Keratinocyte (primary cell): ENCODE measurements at regions not wholly inside any gene's neighbourhood (a gene's known extent, or its start where the extent isn't known, plus 50 kb on each side); places are given as distances from the start of the nearest gene placed in this dataset.

Experiments used
- DNase-seq: peaks from one replicate; pipeline ENCODE4 v3.0.0-alpha.2; 2011; ENCODE audit warnings: low read depth, missing footprints, low spot score
- FAIRE-seq: peaks from 2 replicates; lab custom pipeline; 2011; peaks lifted over from hg19 to GRCh38; lab: Jason Lieb, UNC
- H2AFZ ChIP-seq: 2 replicates; pipeline ENCODE4 v1.6.0; 2012; ENCODE audit warnings: low read length, control low read depth, inconsistent platforms; ENCODE audit not compliant: control insufficient read depth
- H3K27ac ChIP-seq: 2 replicates; pipeline ENCODE4 v1.5.1; 2011; ENCODE audit warnings: low read length; ENCODE audit not compliant: control insufficient read depth, insufficient read depth
- H3K27me3 ChIP-seq: 3 replicates; pipeline ENCODE4 v1.6.0; 2011; ENCODE audit warnings: low read length; ENCODE audit not compliant: control insufficient read depth, insufficient read depth; ENCODE audit errors: extremely low read depth
- H3K36me3 ChIP-seq, 2 experiments: 2 replicates in 1 of 2; 3 replicates in 1 of 2; pipeline ENCODE4 v1.5.1; 2011; ENCODE audit warnings: low read length in 2 of 2, mild to moderate bottlenecking in 1 of 2; ENCODE audit not compliant: control insufficient read depth in 2 of 2, insufficient read depth in 2 of 2; ENCODE audit errors: extremely low read depth in 1 of 2
- H3K4me1 ChIP-seq: 3 replicates; pipeline ENCODE4 v1.5.1; 2011; ENCODE audit warnings: low read length; ENCODE audit not compliant: control insufficient read depth, insufficient read depth; ENCODE audit errors: extremely low read depth
- H3K4me2 ChIP-seq: 3 replicates; pipeline ENCODE4 v1.6.0; 2011; ENCODE audit warnings: low read depth, low read length; ENCODE audit not compliant: control insufficient read depth, insufficient read depth; ENCODE audit errors: extremely low read depth
- H3K4me3 ChIP-seq, 3 experiments: fragments of 200-600 bp in 1 of 3; sonication (generic) in 1 of 3; 2 replicates in 2 of 3; 3 replicates in 1 of 3; pipeline ENCODE4 v1.5.1; 2011 to 2016; ENCODE audit warnings: low read length in 3 of 3, mild to moderate bottlenecking in 3 of 3, control low read depth in 2 of 3, inconsistent platforms in 1 of 3, low read depth in 1 of 3, mixed read lengths in 1 of 3, mixed run types in 1 of 3, moderate library complexity in 1 of 3; ENCODE audit not compliant: control insufficient read depth in 2 of 3, insufficient read depth in 2 of 3; ENCODE audit errors: extremely low read depth in 1 of 3
- H3K79me2 ChIP-seq: 2 replicates; pipeline ENCODE4 v1.6.0; 2012; ENCODE audit warnings: low read length; ENCODE audit not compliant: control insufficient read depth, insufficient read depth
- H3K9ac ChIP-seq: 3 replicates; pipeline ENCODE4 v1.6.0; 2011; ENCODE audit warnings: low read length; ENCODE audit not compliant: control insufficient read depth, insufficient read depth; ENCODE audit errors: extremely low read depth
- H3K9me1 ChIP-seq: 3 replicates; pipeline ENCODE4 v1.6.0; 2011; ENCODE audit warnings: low read length; ENCODE audit not compliant: control insufficient read depth, insufficient read depth; ENCODE audit errors: extremely low read depth
- H3K9me3 ChIP-seq: 2 replicates; pipeline ENCODE4 v1.5.1; 2012; ENCODE audit warnings: low read depth, low read length; ENCODE audit not compliant: control insufficient read depth
- H4K20me1 ChIP-seq: 3 replicates; pipeline ENCODE4 v1.6.0; 2011; ENCODE audit warnings: low read length; ENCODE audit not compliant: control insufficient read depth, insufficient read depth; ENCODE audit errors: extremely low read depth
- EZH2 ChIP-seq: IDR thresholded peaks from one replicate; pipeline ENCODE4 v1.6.1; 2012; ENCODE audit warnings: inconsistent platforms, mild to moderate bottlenecking, low read length, moderate library complexity
- dilution Hi-C: fragments of 300-500 bp; cut with MboI; formaldehyde crosslinking; loops from one replicate; pipeline ENCODE4 v1.7.0; 2020; ENCODE audit warnings: low sequenced_read_pairs; ENCODE audit not compliant: extremely low pct_ligation_motif_present
- TF ChIP-seq, protein P1 (sequence below), 3 experiments: IDR thresholded peaks in 1 of 3; conservative IDR thresholded peaks in 1 of 3; optimal IDR thresholded peaks in 1 of 3; 2 replicates in 2 of 3; 3 replicates in 1 of 3; pipeline versions ENCODE3 to v1.5.1; 2011; ENCODE audit warnings: low read length in 3 of 3, mild to moderate bottlenecking in 3 of 3, moderate library complexity in 2 of 3, control low read depth in 1 of 3, inconsistent platforms in 1 of 3; ENCODE audit not compliant: insufficient read depth in 2 of 3; ENCODE audit errors: extremely low read depth in 1 of 3

GRCh38 chr20:60749804-60750602 lies 502.1 kb upstream of the CDH4 start:
- H3K9me1 ChIP-seq = no peaks in the 10 kb centered on the region
- no peak overlapping the region for H2AFZ ChIP-seq
- DNase-seq (no peak), FAIRE-seq (no peak)
- H3K9me3 ChIP-seq = no peaks in the 10 kb centered on the region
- H3K4me1 ChIP-seq = no peaks in the 10 kb centered on the region
- H3K4me3 ChIP-seq = no peak overlapping the region
- H3K4me2 ChIP-seq = no peak overlapping the region
- dilution Hi-C loops = no loop called here
- no peak overlapping the region for H3K27ac ChIP-seq
- H3K27me3 ChIP-seq = no peaks in the 10 kb centered on the region
- H3K79me2 ChIP-seq = no peaks in the 10 kb centered on the region
- TF ChIP-seq EZH2 = no peak
- TF ChIP-seq, protein P1, sequence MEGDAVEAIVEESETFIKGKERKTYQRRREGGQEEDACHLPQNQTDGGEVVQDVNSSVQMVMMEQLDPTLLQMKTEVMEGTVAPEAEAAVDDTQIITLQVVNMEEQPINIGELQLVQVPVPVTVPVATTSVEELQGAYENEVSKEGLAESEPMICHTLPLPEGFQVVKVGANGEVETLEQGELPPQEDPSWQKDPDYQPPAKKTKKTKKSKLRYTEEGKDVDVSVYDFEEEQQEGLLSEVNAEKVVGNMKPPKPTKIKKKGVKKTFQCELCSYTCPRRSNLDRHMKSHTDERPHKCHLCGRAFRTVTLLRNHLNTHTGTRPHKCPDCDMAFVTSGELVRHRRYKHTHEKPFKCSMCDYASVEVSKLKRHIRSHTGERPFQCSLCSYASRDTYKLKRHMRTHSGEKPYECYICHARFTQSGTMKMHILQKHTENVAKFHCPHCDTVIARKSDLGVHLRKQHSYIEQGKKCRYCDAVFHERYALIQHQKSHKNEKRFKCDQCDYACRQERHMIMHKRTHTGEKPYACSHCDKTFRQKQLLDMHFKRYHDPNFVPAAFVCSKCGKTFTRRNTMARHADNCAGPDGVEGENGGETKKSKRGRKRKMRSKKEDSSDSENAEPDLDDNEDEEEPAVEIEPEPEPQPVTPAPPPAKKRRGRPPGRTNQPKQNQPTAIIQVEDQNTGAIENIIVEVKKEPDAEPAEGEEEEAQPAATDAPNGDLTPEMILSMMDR (optimal IDR thresholded peaks at IDR 0.05 in 1 of 3, IDR thresholded peaks at IDR 0.05 in 1 of 3, conservative IDR thresholded peaks at IDR 0.05 in 1 of 3; ENCODE audit: extremely low read depth in 1 of 3, insufficient read depth in 2 of 3, low read length in 3 of 3) = no peak
- no peak overlapping the region for H3K9ac ChIP-seq
- H3K36me3 ChIP-seq = no peaks in the 10 kb centered on the region
- H4K20me1 ChIP-seq = no peaks in the 10 kb centered on the region

DNA sequence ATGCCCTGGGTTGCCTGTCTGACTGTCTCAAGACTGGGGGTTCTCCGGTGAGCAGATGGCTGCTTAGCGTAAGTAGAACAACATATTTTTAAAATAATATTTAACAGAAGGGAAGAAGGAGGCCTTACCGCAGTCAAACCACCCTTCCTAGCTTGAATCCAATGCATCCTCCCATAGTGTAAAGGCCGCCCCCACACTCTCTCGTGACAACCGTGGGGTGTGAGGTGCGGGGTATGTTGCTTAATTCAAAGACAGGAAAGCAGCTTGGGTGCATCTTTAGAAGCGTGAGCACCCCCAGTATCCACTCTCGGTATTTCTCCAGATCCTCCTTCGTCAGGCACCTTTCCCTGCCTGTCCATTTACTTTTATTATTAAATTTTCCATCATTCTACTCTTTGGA lies 501.2 kb upstream of the CDH4 start:
- Histone ChIP-seq H2AFZ (no peak overlapping the region), H3K9me1 (no peaks in the 10 kb centered on the region), H3K4me2 (no peak overlapping the region), H3K4me1 (no peaks in the 10 kb centered on the region), H3K9ac (no peak overlapping the region), H3K27ac (no peak overlapping the region), H3K79me2 (no peaks in the 10 kb centered on the region), H4K20me1 (no peaks in the 10 kb centered on the region), H3K9me3 (no peaks in the 10 kb centered on the region), H3K36me3 (no peaks in the 10 kb centered on the region), H3K27me3 (no peaks in the 10 kb centered on the region), H3K4me3 (no peak overlapping the region)
- dilution Hi-C loops = no loop called here
- FAIRE-seq (no peak), DNase-seq (no peak)
- TF ChIP-seq, protein P1 (optimal IDR thresholded peaks at IDR 0.05 in 1 of 3, IDR thresholded peaks at IDR 0.05 in 1 of 3, conservative IDR thresholded peaks at IDR 0.05 in 1 of 3; ENCODE audit: extremely low read depth in 1 of 3, insufficient read depth in 2 of 3, low read length in 3 of 3) = no peak
- no peak for TF ChIP-seq EZH2
